ENCODE measurements at regions not wholly inside any gene's neighbourhood (a gene's known extent, or its start where the extent isn't known, plus 50 kb on each side); places are given as distances from the start of the nearest gene placed in this dataset.

- no peak for FAIRE-seq
Observed at GRCh38 chr5:82354543-82354942, 76.4 kb upstream of the RPS23 start.

More at GRCh38 chr5:82354543-82354942, 76.4 kb upstream of the RPS23 start:
- no peak overlapping the region for H3K4me3 ChIP-seq (ENCODE audit: extremely low read depth in 1 of 4, insufficient read depth in 2 of 4, low read depth in 3 of 4, low read length in 4 of 4)
- H3K36me3 ChIP-seq (ENCODE audit: control insufficient read depth in 2 of 4, insufficient read depth in 4 of 4, low read length in 3 of 4) = no peaks in the 10 kb centered on the region
- no peaks in the 10 kb centered on the region for H3K27me3 ChIP-seq (replicated peaks in 1 of 4; ENCODE audit: control insufficient read depth in 3 of 4, extremely low read depth in 1 of 4, insufficient read depth in 3 of 4, low read length in 3 of 4)
- H3K9ac ChIP-seq (replicated peaks in 1 of 4; ENCODE audit: extremely low read depth in 1 of 4, low read depth in 3 of 4, low read length in 3 of 4) = no peak overlapping the region
- H3K4me2 ChIP-seq (ENCODE audit: insufficient read depth in 1 of 2, low read depth in 2 of 2, low read length in 2 of 2) = no peak overlapping the region
- no peak overlapping the region for H3K18ac ChIP-seq (ENCODE audit: extremely low read depth, low read length)
- H3K27ac ChIP-seq (ENCODE audit: low read depth, low read length) = no peak overlapping the region
- peaks cover 0 to 8% (median 0%) of the 10 kb centered on the region in 4 experiments; a peak in 1 of 7 replicates for H3K4me1 ChIP-seq (replicated peaks in 1 of 4; ENCODE audit: control insufficient read depth in 3 of 4, insufficient read depth in 4 of 4, low read length in 3 of 4)
- H2BK12ac ChIP-seq (ENCODE audit: low read depth, low read length) = no peak overlapping the region
- no peak overlapping the region for H4K91ac ChIP-seq (replicated peaks; ENCODE audit: insufficient read length, low read length)
- H2BK15ac ChIP-seq (ENCODE audit: low read length) = no peak overlapping the region
- no peak overlapping the region for H3K4ac ChIP-seq (replicated peaks; ENCODE audit: insufficient read length, low read depth, low read length)
- H2BK5ac ChIP-seq (ENCODE audit: low read depth, low read length) = no peak overlapping the region
- no peak overlapping the region for H2AK5ac ChIP-seq (ENCODE audit: low read depth, low read length)
- 89% methylated on average over 2 of the region's 2 CpGs; no CpG with 5 or more reads in 1 of the 2 experiments for WGBS, 2 experiments (ENCODE audit: extremely low coverage in 1 of 2, insufficient coverage in 1 of 2, insufficient read length in 1 of 2, insufficient replicate concordance in 2 of 2, low coverage in 1 of 2, low lambda C conversion rate in 2 of 2, missing lambda C conversion rate in 1 of 2)
- H3K23me2 ChIP-seq (ENCODE audit: low read depth, low read length) = no peaks in the 10 kb centered on the region
- no peak overlapping the region for H2AFZ ChIP-seq (ENCODE audit: low read length)
- no peak overlapping the region for H3K23ac ChIP-seq (ENCODE audit: insufficient read length)
- H3K9me3 ChIP-seq (ENCODE audit: insufficient read depth in 2 of 2, low read depth in 1 of 2, low read length in 1 of 2) = no peaks in the 10 kb centered on the region
- no peaks in the 10 kb centered on the region for H4K20me1 ChIP-seq (replicated peaks in 1 of 2; ENCODE audit: control insufficient read depth in 1 of 2, insufficient read depth in 2 of 2, low read length in 2 of 2)
- no peak overlapping the region for H4K5ac ChIP-seq (ENCODE audit: insufficient read length, low read depth, low read length)
- H2BK20ac ChIP-seq (ENCODE audit: low read length) = no peak overlapping the region
- POLR2A ChIA-PET (ENCODE audit: partially characterized antibody) = interaction anchor here (0.7 kb wide), 1 partner anchor 1337 kb away, joined by 3 read pairs; no protein-coding TSS in a partner anchor
- no peak overlapping the region for H4K8ac ChIP-seq (ENCODE audit: extremely low read depth, insufficient read depth, low read length)
- CTCF ChIA-PET (ENCODE audit: partially characterized antibody) = interaction anchor here (1.0 to 12.2 kb wide), 5 partner anchors 11 to 432 kb away, joined by 3 to 130 read pairs (median 3); no protein-coding TSS in a partner anchor
- TF ChIP-seq CTCF (IDR thresholded peaks at IDR 0.05; ENCODE audit: control extremely low read depth in 1 of 3, insufficient read depth in 1 of 3, low read depth in 1 of 3, low read length in 3 of 3) (no peak), KDM1A (IDR thresholded peaks at IDR 0.05; ENCODE audit: borderline replicate concordance, low read length) (no peak), SIX5 (IDR thresholded peaks at IDR 0.05; ENCODE audit: low read depth, low read length) (no peak), CBX5 (IDR thresholded peaks at IDR 0.05; ENCODE audit: low read depth, low read length) (no peak)
- no peak for DNase-seq (ENCODE audit: low read depth in 1 of 2, low spot score in 2 of 2)
- no peaks in the 10 kb centered on the region for H3K79me1 ChIP-seq (ENCODE audit: low read depth, low read length)
- H3K56ac ChIP-seq (replicated peaks; ENCODE audit: insufficient read length, low read depth, low read length) = no peak overlapping the region
- H2BK120ac ChIP-seq (replicated peaks; ENCODE audit: low read depth, low read length) = no peak overlapping the region
- no peaks in the 10 kb centered on the region for H3K79me2 ChIP-seq (ENCODE audit: control insufficient read depth in 1 of 2, insufficient read depth in 2 of 2, low read length in 2 of 2)
- no peak overlapping the region for H3K14ac ChIP-seq (ENCODE audit: insufficient read length)

All from H1 (cell line).